GM12878 (cell line): ENCODE measurements at regions not wholly inside any gene's neighbourhood (a gene's known extent, or its start where the extent isn't known, plus 50 kb on each side); places are given as distances from the start of the nearest gene placed in this dataset.

Experiments
- CHD1 ChIP-seq: IDR thresholded peaks from 2 replicates; pipeline ENCODE4 v1.6.1; 2012; ENCODE audit warnings: low read depth, low read length, improper control_type of control experiment
- CTCF ChIP-seq, 3 experiments: IDR thresholded peaks in 2 of 3; conservative IDR thresholded peaks in 1 of 3; 2 replicates each; pipeline ENCODE4 v1.5.1; 2011; ENCODE audit warnings: low read depth in 3 of 3, low read length in 3 of 3, mild to moderate bottlenecking in 3 of 3, control low read depth in 2 of 3, moderate library complexity in 2 of 3, inconsistent platforms in 1 of 3, mixed read lengths in 1 of 3; ENCODE audit not compliant: control insufficient read depth in 2 of 3, insufficient read depth in 1 of 3; ENCODE audit errors: extremely low read depth in 1 of 3
- GABPA ChIP-seq: IDR thresholded peaks from 2 replicates; pipeline ENCODE4 v1.6.1; 2014; ENCODE audit warnings: antibody characterized with exemption, low read depth, mild to moderate bottlenecking, inconsistent platforms
- IKZF1 ChIP-seq: fragments of 450-650 bp; conservative IDR thresholded peaks from 2 replicates; pipeline ENCODE4 v1.6.1; 2017; ENCODE audit warnings: antibody characterized with exemption, mild to moderate bottlenecking
- IRF4 ChIP-seq: IDR thresholded peaks from 2 replicates; pipeline ENCODE4 v1.6.1; 2011; ENCODE audit warnings: low read depth, low read length
- NFYA ChIP-seq: IDR thresholded peaks from 2 replicates; pipeline ENCODE4 v1.6.1; 2011; ENCODE audit warnings: low read depth, mild to moderate bottlenecking, low read length, improper control_type of control experiment, borderline replicate concordance
- POLR2A ChIP-seq: IDR thresholded peaks from 2 replicates; pipeline ENCODE4 v1.6.1; 2011; ENCODE audit warnings: low read depth, mild to moderate bottlenecking, low read length
- POLR2AphosphoS5 ChIP-seq: IDR thresholded peaks from 2 replicates; pipeline ENCODE4 v1.6.1; 2011; ENCODE audit warnings: mild to moderate bottlenecking, low read length, inconsistent platforms
- RAD51 ChIP-seq: fragments of 450-650 bp; IDR thresholded peaks from 2 replicates; pipeline ENCODE4 v1.6.1; 2016; ENCODE audit warnings: moderate library complexity, mild to moderate bottlenecking, inconsistent platforms
- RBBP5 ChIP-seq: fragments of 200-600 bp; sonication (generic); conservative IDR thresholded peaks from 2 replicates; pipeline ENCODE4 v1.6.1; 2016
- YY1 ChIP-seq: IDR thresholded peaks from 2 replicates; pipeline ENCODE4 v1.6.1; 2011; ENCODE audit warnings: low read depth, mild to moderate bottlenecking, low read length
- ZNF274 ChIP-seq: IDR thresholded peaks from one replicate; pipeline ENCODE4 v1.8.0; 2011; ENCODE audit not compliant: insufficient read length, insufficient read depth
- ZSCAN29 ChIP-seq: fragments of 450-650 bp; IDR thresholded peaks from 2 replicates; pipeline ENCODE4 v1.6.1; 2017; ENCODE audit warnings: mild to moderate bottlenecking, moderate library complexity

GRCh38 chr6:47905717-47906116, 123.9 kb downstream of the OPN5 start:
- TF ChIP-seq RBBP5: no peak
- TF ChIP-seq ZSCAN29: no peak
- TF ChIP-seq CTCF (IDR thresholded peaks at IDR 0.05 in 2 of 3, conservative IDR thresholded peaks at IDR 0.05 in 1 of 3; ENCODE audit: control insufficient read depth in 2 of 3, extremely low read depth in 1 of 3, insufficient read depth in 1 of 3, low read depth in 3 of 3, low read length in 3 of 3): no peak
- TF ChIP-seq YY1: no peak
- TF ChIP-seq CHD1: no peak
- TF ChIP-seq ZNF274: no peak
- no peak for TF ChIP-seq NFYA
- TF ChIP-seq POLR2AphosphoS5: no peak
- no peak for TF ChIP-seq IKZF1
- TF ChIP-seq POLR2A: no peak
- TF ChIP-seq IRF4: no peak
- no peak for TF ChIP-seq GABPA
- no peak for TF ChIP-seq RAD51
